ENCODE measurements at regions not wholly inside any gene's neighbourhood (a gene's known extent, or its start where the extent isn't known, plus 50 kb on each side); places are given as distances from the start of the nearest gene placed in this dataset.

GRCh38 chr20:60064554-60065196 lies 106.5 kb downstream of the CDH26 start:
- no peak for DNase-seq

- no peak for DNase-seq
Observed at GRCh38 chr20:60065741-60066437, 107.7 kb downstream of the CDH26 start.

GRCh38 chr20:60066438-60066823 lies 108.2 kb downstream of the CDH26 start:
- DNase-seq = no peak

- no peak for DNase-seq
Observed at GRCh38 chr20:60068509-60068908, 110.3 kb downstream of the CDH26 start.

- no peak for DNase-seq
Observed at GRCh38 chr20:60069656-60070055, 111.4 kb downstream of the CDH26 start.

GRCh38 chr20:60070791-60071190 lies 112.6 kb downstream of the CDH26 start:
- DNase-seq = no peak

- no peak for DNase-seq
Observed at GRCh38 chr20:60071965-60072364, 113.7 kb downstream of the CDH26 start.

- no peak for DNase-seq
Observed at GRCh38 chr20:60073086-60073485, 114.9 kb downstream of the CDH26 start.

- no peak for DNase-seq
Observed at GRCh38 chr20:60073504-60073903, 115.3 kb downstream of the CDH26 start.

- no peak for DNase-seq
Observed at GRCh38 chr20:60074276-60074675, 116.1 kb downstream of the CDH26 start.

- peak; percentile 54 to 75 (median 72) for DNase-seq
Observed at GRCh38 chr20:60078351-60079250, 120.4 kb downstream of the CDH26 start.

GRCh38 chr20:60080401-60080800 lies 122.2 kb downstream of the CDH26 start:
- DNase-seq = no peak

GRCh38 chr20:60085551-60086132 lies 127.4 kb downstream of the CDH26 start:
- no peak for DNase-seq

- no peak for DNase-seq
Observed at GRCh38 chr20:60086821-60087562, 128.8 kb downstream of the CDH26 start.

- peak in 1 of 4 experiments; percentile 26 for DNase-seq
Observed at GRCh38 chr20:60087563-60088105, 129.4 kb downstream of the CDH26 start.

GRCh38 chr20:60088236-60088635 lies 130.0 kb downstream of the CDH26 start:
- DNase-seq = no peak

- no peak for DNase-seq
Observed at GRCh38 chr20:60090631-60091030, 132.4 kb downstream of the CDH26 start.

GRCh38 chr20:60091305-60091704 lies 133.1 kb downstream of the CDH26 start:
- no peak for DNase-seq

- DNase-seq = no peak
Observed at GRCh38 chr20:60091861-60092260, 133.6 kb downstream of the CDH26 start.

- no peak for DNase-seq
Observed at GRCh38 chr20:60092729-60093128, 134.5 kb downstream of the CDH26 start.

GRCh38 chr20:60095456-60095855 lies 137.2 kb downstream of the CDH26 start:
- peak; percentile 43 to 60 (median 58) for DNase-seq

GRCh38 chr20:60096166-60096565 lies 137.9 kb downstream of the CDH26 start:
- no peak for DNase-seq

Data from suppressor macrophage (primary cell).